Suppressor macrophage treated with lipopolysaccharide for 1 hour (primary cell): ENCODE measurements at regions not wholly inside any gene's neighbourhood (a gene's known extent, or its start where the extent isn't known, plus 50 kb on each side); places are given as distances from the start of the nearest gene placed in this dataset.

Experiments
- DNase-seq, 3 donors: peaks; one replicate each; pipeline ENCODE4 v3.0.0-alpha.2; 2020 to 2022

DNA sequence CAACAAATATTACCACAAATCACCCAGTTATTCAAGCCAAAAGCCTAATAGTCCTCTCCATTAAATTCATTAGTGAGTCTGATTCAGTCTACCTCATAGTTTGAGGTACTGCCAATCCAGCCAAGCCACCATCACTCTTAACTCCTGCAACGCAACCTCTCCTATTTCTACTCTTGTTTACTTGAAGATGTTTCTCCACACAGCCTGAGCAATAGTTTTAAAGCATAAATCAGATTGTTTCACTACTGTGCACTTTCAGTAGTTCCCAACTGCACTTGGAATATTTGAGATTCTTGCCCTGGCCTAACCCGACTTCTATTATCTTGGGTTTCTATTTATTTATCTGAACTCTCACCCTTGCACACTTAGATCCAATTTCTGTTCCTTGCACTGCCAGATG, 85.5 kb downstream of the YIPF5 start:
- no peak for DNase-seq

GRCh38 chr5:144085381-144085780, 85.1 kb downstream of the YIPF5 start:
- DNase-seq: no peak

DNA sequence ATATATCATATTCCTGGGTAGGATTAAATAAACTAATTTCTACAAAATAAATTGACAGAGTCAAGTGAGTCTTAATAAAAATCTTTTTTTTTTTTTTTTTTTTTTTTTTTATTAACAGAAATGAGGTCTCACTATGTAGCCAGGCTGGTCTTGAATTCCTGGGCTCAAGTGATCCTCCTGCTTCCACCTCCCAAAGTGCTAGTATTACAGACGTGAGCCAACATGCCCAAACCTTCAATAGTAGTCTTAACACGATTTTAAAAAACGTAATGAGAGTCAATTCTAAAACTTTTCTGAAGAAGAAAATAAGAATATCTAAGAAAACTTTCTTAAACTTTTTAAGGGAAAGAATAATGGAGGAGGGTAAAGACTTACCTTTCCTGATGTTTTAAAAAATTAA, 84.2 kb downstream of the YIPF5 start:
- DNase-seq: no peak

DNA sequence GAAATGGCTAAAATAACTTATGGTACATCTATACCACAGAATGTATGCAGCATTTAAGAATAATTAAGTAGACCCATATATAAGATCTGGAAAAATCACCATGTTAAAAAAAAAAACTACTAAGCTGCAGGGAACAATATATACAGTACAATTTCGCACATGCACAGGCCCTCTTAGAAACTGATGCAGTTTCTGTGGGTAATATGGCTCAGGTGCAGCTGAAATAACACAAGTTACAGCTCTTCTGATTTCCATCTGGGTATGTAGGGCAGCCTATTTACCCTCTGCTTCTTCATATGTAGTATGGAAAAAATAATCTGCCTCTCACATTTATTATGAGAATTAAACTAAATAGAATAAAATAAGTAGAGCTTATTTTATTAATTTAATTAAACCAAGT, 82.9 kb downstream of the YIPF5 start:
- no peak for DNase-seq

DNA sequence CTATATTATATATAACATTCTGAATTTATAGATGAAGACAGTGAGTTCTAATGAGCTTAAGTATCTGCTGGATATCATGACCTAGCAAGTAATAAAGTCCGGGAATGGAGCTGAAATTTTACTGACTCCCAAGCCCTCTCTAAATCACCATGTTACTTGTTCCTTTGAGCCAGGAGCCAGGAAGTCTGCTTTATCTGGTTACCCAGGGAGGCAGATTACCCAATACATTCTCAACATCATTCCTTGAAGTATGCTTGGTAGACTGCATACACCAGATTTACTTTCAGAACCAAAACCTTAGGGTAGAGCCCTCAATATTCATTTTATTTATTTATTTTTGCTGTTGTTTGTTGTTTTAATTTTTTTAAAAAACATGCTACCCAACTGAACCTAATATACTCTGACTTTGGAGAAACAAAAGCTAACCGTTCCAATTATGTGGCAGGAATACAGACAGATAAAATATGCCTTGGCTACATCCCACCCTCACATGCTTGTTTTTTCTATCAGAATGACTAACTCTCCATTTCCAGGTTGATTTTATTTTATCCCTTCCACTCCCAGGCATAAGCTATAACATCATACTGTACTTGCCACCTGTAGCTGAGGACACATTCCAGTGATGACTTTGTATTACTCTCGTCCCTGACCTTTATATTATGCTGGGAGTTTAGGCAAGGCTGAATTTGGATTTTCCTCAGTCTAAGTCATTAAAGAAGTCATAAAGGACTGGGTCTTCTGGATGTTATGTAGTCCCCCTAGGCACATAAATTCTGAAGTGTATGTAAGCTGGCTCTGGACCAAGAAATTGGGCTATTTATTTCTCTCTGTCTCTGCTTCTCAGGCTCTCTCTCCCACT, 82.0 kb downstream of the YIPF5 start:
- DNase-seq: no peak

GRCh38 chr5:144089401-144090021, 80.9 kb downstream of the YIPF5 start:
- no peak for DNase-seq

GRCh38 chr5:144092508-144092907, 78.0 kb downstream of the YIPF5 start:
- DNase-seq: no peak

- DNase-seq: no peak
These were observed 77.1 kb downstream of the YIPF5 start for GRCh38 chr5:144093400-144093799.

DNA sequence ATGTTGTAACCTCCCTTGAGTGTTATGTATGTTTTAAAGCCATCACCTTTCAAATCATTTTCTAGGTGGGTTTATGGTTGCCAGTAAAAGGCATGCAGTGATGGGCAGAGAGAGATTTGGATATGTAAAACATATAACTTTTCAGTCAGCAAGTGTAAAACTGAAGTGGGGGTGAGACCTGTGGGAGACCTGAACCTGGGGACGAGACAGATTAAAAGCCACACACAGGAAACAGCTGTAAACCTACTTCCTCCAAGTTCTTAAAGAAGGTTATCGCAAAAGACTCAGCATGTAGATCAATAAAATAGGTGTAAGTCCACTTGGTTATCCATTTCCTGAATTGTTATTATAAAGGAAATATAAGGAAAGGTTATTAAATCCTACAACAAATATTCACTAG, 76.6 kb downstream of the YIPF5 start:
- DNase-seq: no peak

- DNase-seq: no peak
These were observed 69.8 kb downstream of the YIPF5 start for GRCh38 chr5:144100702-144101101.

- no peak for DNase-seq
These were observed 68.8 kb downstream of the YIPF5 start for GRCh38 chr5:144101616-144102015.

DNA sequence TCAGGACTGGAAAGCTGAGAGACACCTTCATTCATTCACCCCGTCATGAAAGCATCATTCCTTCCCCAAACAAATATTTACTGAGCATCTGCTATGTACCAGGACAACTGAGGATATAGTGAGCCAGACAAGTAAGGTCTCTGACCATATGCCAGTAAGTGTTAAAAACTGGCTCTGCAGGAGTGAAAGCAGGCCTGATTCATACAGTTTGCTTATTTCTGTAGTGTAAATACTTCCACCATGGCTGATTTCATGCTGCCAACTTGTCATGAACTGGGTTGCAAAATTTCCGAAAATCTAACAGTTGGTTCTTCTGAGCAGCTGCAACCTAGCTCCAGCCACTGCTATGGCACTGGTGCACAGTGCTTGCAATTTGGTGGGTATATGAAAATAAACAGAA, 68.1 kb downstream of the YIPF5 start:
- DNase-seq: no peak

- DNase-seq: no peak
These were observed 67.5 kb downstream of the YIPF5 start for GRCh38 chr5:144102979-144103378.

DNA sequence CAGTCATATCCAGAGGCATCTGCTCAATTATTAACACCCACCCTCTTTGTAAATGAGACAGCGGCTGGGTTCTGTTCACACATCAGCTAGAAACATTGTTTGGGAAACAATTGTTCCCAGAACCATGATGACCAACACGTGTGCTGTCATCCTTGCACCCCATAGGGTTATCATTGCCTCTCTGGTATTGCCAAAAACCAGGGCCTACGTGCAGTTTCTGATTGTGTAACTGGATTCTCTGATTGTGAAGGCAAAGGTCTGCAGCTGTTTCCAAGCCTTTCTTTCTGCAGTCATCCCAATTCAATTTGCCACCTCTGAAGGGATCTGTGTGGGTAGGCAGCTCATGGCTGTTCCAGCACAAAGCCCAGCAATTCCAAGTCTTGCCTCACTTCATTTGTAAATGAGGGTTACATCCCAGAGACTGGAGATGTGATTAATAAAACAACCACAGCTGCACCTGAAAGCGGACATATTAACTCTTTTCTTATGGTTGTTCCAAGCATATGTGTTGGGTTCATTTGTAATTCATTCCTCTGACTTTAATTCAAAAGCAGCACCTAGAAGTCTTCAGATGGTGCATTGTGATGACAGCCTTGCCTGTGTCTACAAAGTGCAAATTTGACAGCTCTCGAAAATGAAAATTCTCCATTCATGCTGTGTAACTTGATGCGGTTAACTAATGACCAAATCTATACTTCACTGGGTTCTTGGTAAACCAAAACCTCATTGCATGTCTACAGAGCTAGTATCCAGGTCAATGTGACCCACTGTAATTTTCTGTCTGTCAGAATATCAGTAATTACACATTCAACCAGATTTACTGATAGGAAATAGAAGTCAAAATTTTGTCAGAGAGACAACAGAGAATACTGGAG, 66.6 kb downstream of the YIPF5 start:
- no peak for DNase-seq

DNA sequence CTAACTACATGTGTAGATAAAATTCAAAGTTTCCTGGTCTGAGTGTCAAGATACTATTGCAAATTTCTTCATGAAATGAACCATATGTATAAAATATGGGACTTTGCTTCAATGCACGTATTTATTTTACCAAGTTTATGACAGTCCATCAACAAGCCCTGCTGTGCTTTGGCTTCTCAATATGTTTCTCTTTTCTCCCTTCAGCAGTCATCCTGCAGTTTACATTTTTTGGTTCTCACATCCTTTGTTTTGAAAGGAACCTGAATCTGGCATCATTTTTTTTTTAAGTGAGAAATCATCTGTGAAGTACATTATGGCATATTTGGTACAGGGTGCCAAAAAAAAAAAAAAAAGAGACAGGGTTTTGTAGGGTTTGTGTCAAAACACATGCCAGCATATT, 65.1 kb downstream of the YIPF5 start:
- no peak for DNase-seq

DNA sequence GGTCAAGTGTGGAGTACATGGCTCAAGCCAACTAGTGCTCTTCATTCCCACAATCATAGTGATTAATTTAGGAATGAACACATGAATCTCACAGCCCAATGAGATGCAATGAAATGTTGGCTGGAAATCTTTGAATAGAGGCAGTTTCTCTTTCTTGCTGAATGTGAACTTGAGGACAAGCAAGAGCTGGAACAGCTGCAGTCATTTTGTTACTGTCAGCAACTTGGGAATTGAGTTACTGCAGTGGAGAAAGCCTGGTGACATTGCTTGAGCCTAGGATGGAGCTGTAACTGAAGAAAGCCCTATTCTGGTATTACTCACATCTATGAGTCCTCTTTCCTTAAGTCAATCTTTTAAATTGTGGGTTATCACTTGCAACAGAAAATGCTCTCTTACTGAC, 62.3 kb downstream of the YIPF5 start:
- DNase-seq: no peak
